ENCODE measurements at regions not wholly inside any gene's neighbourhood (a gene's known extent, or its start where the extent isn't known, plus 50 kb on each side); places are given as distances from the start of the nearest gene placed in this dataset.

GRCh38 chr5:96338624-96339415 lies 94.2 kb downstream of the PCSK1 start:
- H3K9me3 ChIP-seq (ENCODE audit: control insufficient read depth, insufficient read depth, low read depth, low read length): no peaks in the 10 kb centered on the region
- peaks cover 5% of the 10 kb centered on the region for H3K4me1 ChIP-seq (ENCODE audit: control insufficient read depth, insufficient read depth, low read length)
- intact Hi-C loops (cut with micrococcal nuclease; ENCODE audit: unreplicated experiment) (loop anchor here (5.0 kb wide), 1 partner anchor 382 kb away; no protein-coding TSS in a partner anchor), in situ Hi-C loops (cut with HindIII; ENCODE audit: low pct_unique_long_range_greater_than_20kb, low sequenced_read_pairs) (no loop called here)
- no peak for ATAC-seq
- no peaks in the 10 kb centered on the region for H3K36me3 ChIP-seq (ENCODE audit: control insufficient read depth, insufficient read depth, low read length)
- no peak overlapping the region; the same call in 1 of the 2 replicates for H3K27ac ChIP-seq (ENCODE audit: low read length)
- H3K4me3 ChIP-seq (ENCODE audit: low read depth in 2 of 2, low read length in 2 of 2): no peak overlapping the region
- TF ChIP-seq TCF7L2 (IDR thresholded peaks at IDR 0.05; ENCODE audit: low read depth, low read length) (no peak), SIN3A (IDR thresholded peaks at IDR 0.05; ENCODE audit: borderline replicate concordance, insufficient read depth, low read depth, low read length) (no peak), REST (IDR thresholded peaks at IDR 0.05; ENCODE audit: insufficient read depth in 1 of 2, low read depth in 2 of 2, low read length in 1 of 2) (no peak), POLR2AphosphoS5 (IDR thresholded peaks at IDR 0.05; ENCODE audit: low read depth, low read length) (no peak)
- TF ChIP-seq, protein P1, sequence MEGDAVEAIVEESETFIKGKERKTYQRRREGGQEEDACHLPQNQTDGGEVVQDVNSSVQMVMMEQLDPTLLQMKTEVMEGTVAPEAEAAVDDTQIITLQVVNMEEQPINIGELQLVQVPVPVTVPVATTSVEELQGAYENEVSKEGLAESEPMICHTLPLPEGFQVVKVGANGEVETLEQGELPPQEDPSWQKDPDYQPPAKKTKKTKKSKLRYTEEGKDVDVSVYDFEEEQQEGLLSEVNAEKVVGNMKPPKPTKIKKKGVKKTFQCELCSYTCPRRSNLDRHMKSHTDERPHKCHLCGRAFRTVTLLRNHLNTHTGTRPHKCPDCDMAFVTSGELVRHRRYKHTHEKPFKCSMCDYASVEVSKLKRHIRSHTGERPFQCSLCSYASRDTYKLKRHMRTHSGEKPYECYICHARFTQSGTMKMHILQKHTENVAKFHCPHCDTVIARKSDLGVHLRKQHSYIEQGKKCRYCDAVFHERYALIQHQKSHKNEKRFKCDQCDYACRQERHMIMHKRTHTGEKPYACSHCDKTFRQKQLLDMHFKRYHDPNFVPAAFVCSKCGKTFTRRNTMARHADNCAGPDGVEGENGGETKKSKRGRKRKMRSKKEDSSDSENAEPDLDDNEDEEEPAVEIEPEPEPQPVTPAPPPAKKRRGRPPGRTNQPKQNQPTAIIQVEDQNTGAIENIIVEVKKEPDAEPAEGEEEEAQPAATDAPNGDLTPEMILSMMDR (IDR thresholded peaks at IDR 0.05): no peak
- POLR2A ChIA-PET: no interaction called here
- DNase-seq (ENCODE audit: low read depth, low spot score): no peak
- no TSS peak for BruUV-seq (replicated peaks)
- CTCF ChIA-PET: no interaction called here
- H3K27me3 ChIP-seq (ENCODE audit: control insufficient read depth, insufficient read depth, low read length): no peaks in the 10 kb centered on the region

- intact Hi-C loops (cut with micrococcal nuclease; ENCODE audit: unreplicated experiment): loop anchor here (5.0 kb wide), 1 partner anchor 381 kb away; no protein-coding TSS in a partner anchor
- Histone ChIP-seq H3K36me3 (ENCODE audit: control insufficient read depth, insufficient read depth, low read length) (no peaks in the 10 kb centered on the region), H3K27me3 (ENCODE audit: control insufficient read depth, insufficient read depth, low read length) (no peaks in the 10 kb centered on the region), H3K4me3 (ENCODE audit: low read depth in 2 of 2, low read length in 2 of 2) (no peak overlapping the region), H3K9me3 (ENCODE audit: control insufficient read depth, insufficient read depth, low read depth, low read length) (no peaks in the 10 kb centered on the region), H3K27ac (ENCODE audit: low read length) (peak overlapping the region; percentile 39; the same call in 1 of the 2 replicates), H3K4me1 (ENCODE audit: control insufficient read depth, insufficient read depth, low read length) (peaks cover 9% of the 10 kb centered on the region)
- CTCF ChIA-PET: no interaction called here
- ATAC-seq: no peak
- in situ Hi-C loops (cut with HindIII; ENCODE audit: low pct_unique_long_range_greater_than_20kb, low sequenced_read_pairs): no loop called here
- TF ChIP-seq TCF7L2 (IDR thresholded peaks at IDR 0.05; ENCODE audit: low read depth, low read length) (no peak), REST (IDR thresholded peaks at IDR 0.05; ENCODE audit: insufficient read depth in 1 of 2, low read depth in 2 of 2, low read length in 1 of 2) (no peak), SIN3A (IDR thresholded peaks at IDR 0.05; ENCODE audit: borderline replicate concordance, insufficient read depth, low read depth, low read length) (no peak), POLR2AphosphoS5 (IDR thresholded peaks at IDR 0.05; ENCODE audit: low read depth, low read length) (no peak)
- TF ChIP-seq, protein P1 (IDR thresholded peaks at IDR 0.05): no peak
- no peak for DNase-seq (ENCODE audit: low read depth, low spot score)
- POLR2A ChIA-PET: no interaction called here
- no TSS peak for BruUV-seq (replicated peaks)
Observed at GRCh38 chr5:96338091-96338490, 95.0 kb downstream of the PCSK1 start.
